ENCODE measurements at regions not wholly inside any gene's neighbourhood (a gene's known extent, or its start where the extent isn't known, plus 50 kb on each side); places are given as distances from the start of the nearest gene placed in this dataset.

DNA sequence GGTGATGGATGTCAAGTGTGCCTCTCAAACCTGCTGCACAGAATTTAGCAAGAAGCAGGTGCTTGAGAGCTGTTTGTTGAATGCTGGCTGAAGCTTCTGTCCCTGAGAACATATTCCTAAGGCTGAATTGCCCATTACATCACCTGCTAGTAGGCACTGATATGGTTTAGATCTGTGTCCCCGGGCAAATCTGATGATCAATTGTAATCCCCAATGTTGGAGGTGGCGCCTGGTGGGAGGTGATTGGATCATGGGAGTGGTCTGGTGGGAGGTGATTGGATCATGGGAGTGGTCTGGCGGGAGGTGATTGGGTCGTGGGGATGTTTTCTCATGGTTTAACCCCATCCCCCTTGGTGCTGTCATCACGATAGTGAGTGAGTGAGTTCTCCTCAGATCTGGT, 128.0 kb downstream of the HRH4 start:
- no peak for TF ChIP-seq POLR2AphosphoS5 (IDR thresholded peaks at IDR 0.05; ENCODE audit: low read depth, low read length)
- TF ChIP-seq, protein P1, sequence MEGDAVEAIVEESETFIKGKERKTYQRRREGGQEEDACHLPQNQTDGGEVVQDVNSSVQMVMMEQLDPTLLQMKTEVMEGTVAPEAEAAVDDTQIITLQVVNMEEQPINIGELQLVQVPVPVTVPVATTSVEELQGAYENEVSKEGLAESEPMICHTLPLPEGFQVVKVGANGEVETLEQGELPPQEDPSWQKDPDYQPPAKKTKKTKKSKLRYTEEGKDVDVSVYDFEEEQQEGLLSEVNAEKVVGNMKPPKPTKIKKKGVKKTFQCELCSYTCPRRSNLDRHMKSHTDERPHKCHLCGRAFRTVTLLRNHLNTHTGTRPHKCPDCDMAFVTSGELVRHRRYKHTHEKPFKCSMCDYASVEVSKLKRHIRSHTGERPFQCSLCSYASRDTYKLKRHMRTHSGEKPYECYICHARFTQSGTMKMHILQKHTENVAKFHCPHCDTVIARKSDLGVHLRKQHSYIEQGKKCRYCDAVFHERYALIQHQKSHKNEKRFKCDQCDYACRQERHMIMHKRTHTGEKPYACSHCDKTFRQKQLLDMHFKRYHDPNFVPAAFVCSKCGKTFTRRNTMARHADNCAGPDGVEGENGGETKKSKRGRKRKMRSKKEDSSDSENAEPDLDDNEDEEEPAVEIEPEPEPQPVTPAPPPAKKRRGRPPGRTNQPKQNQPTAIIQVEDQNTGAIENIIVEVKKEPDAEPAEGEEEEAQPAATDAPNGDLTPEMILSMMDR (IDR thresholded peaks at IDR 0.05): no peak
